GM19043 (cell line): ENCODE measurements at regions not wholly inside any gene's neighbourhood (a gene's known extent, or its start where the extent isn't known, plus 50 kb on each side); places are given as distances from the start of the nearest gene placed in this dataset.
"Not testable (repeated sequence)": the region's sequence is repeated elsewhere in the genome, so short reads cannot be mapped to it uniquely, and the experiment has no call there.

Experiments
- ATAC-seq: cut with Tn5 transposase; IDR thresholded peaks from one replicate; pipeline ENCODE4 v1.9.1; 2021; ENCODE audit warnings: low read depth; ENCODE audit not compliant: unreplicated experiment

GRCh38 chr9:62145648-62146047 lies 955.8 kb downstream of the SPATA31A7 start:
- not testable (repeated sequence) for ATAC-seq
